ENCODE measurements at regions not wholly inside any gene's neighbourhood (a gene's known extent, or its start where the extent isn't known, plus 50 kb on each side); places are given as distances from the start of the nearest gene placed in this dataset.

DNA sequence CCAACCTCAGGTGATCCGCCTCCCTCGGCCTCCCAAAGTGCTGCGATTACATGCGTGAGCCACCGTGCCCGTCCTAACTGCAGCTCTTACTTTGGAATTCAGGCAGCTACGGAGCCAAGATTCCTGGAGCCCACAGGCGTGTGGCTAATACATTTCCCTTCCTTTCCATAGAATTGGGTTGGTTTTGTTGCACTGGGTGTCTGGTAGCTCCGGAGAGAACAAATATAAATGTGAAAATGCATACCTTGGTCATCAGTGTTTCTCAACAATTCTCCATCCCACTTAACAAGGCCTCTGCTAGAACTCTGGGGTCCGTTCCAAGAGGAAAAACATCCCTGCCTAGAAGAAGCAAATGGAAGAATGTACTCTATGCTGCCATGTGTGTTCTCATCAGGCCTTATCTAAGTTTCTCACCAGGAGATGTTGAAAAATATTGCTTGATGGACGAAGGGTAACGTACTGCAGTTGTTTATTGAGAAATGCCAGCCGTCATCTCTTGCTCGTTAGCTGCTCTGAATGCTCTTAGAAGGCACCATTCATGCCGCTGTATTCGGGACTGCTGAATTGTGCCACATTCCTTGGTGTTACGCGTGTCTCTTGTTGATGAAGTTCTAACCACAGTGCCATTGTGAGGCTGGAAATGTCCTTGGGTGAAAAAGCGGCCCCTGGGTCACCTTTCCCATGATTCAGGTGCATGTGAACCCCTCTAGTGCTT, 50.5 kb upstream of the CD99 start:
- H3K9me1 ChIP-seq (ENCODE audit: control insufficient read depth, extremely low read depth, insufficient read depth, low read length), result no peaks in the 10 kb centered on the region
- H3K4me2 ChIP-seq (ENCODE audit: control insufficient read depth, extremely low read depth, insufficient read depth, low read depth, low read length), result no peak overlapping the region
- H2AFZ ChIP-seq (ENCODE audit: control insufficient read depth, low read length), result no peak overlapping the region
- peaks cover 8 to 18% of the 10 kb centered on the region in 2 experiments for H3K36me3 ChIP-seq (ENCODE audit: control insufficient read depth in 2 of 2, extremely low read depth in 1 of 2, insufficient read depth in 2 of 2, low read length in 2 of 2)
- H3K79me2 ChIP-seq (ENCODE audit: control insufficient read depth, insufficient read depth, low read length), result no peaks in the 10 kb centered on the region
- H3K9me3 ChIP-seq (ENCODE audit: control insufficient read depth, low read depth, low read length), result no peaks in the 10 kb centered on the region
- no peak overlapping the region for H3K9ac ChIP-seq (ENCODE audit: control insufficient read depth, extremely low read depth, insufficient read depth, low read length)
- dilution Hi-C loops (cut with MboI; ENCODE audit: extremely low pct_ligation_motif_present, low sequenced_read_pairs), result no loop called here
- H3K27ac ChIP-seq (ENCODE audit: control insufficient read depth, insufficient read depth, low read length), result no peak overlapping the region
- no peak for DNase-seq (ENCODE audit: low read depth, low spot score)
- no peaks in the 10 kb centered on the region for H3K27me3 ChIP-seq (ENCODE audit: control insufficient read depth, extremely low read depth, insufficient read depth, low read length)
- H4K20me1 ChIP-seq (ENCODE audit: control insufficient read depth, extremely low read depth, insufficient read depth, low read length), result no peaks in the 10 kb centered on the region
- TF ChIP-seq, protein P1, sequence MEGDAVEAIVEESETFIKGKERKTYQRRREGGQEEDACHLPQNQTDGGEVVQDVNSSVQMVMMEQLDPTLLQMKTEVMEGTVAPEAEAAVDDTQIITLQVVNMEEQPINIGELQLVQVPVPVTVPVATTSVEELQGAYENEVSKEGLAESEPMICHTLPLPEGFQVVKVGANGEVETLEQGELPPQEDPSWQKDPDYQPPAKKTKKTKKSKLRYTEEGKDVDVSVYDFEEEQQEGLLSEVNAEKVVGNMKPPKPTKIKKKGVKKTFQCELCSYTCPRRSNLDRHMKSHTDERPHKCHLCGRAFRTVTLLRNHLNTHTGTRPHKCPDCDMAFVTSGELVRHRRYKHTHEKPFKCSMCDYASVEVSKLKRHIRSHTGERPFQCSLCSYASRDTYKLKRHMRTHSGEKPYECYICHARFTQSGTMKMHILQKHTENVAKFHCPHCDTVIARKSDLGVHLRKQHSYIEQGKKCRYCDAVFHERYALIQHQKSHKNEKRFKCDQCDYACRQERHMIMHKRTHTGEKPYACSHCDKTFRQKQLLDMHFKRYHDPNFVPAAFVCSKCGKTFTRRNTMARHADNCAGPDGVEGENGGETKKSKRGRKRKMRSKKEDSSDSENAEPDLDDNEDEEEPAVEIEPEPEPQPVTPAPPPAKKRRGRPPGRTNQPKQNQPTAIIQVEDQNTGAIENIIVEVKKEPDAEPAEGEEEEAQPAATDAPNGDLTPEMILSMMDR (optimal IDR thresholded peaks at IDR 0.05 in 1 of 3, IDR thresholded peaks at IDR 0.05 in 1 of 3, conservative IDR thresholded peaks at IDR 0.05 in 1 of 3; ENCODE audit: extremely low read depth in 1 of 3, insufficient read depth in 2 of 3, low read length in 3 of 3), result no peak
- TF ChIP-seq EZH2 (IDR thresholded peaks at IDR 0.05; ENCODE audit: low read length), result no peak
- H3K4me1 ChIP-seq (ENCODE audit: control insufficient read depth, extremely low read depth, insufficient read depth, low read length), result no peaks in the 10 kb centered on the region
- no peak for FAIRE-seq
- no peak overlapping the region for H3K4me3 ChIP-seq (ENCODE audit: control insufficient read depth in 2 of 3, extremely low read depth in 1 of 3, insufficient read depth in 2 of 3, low read depth in 1 of 3, low read length in 3 of 3)

DNA sequence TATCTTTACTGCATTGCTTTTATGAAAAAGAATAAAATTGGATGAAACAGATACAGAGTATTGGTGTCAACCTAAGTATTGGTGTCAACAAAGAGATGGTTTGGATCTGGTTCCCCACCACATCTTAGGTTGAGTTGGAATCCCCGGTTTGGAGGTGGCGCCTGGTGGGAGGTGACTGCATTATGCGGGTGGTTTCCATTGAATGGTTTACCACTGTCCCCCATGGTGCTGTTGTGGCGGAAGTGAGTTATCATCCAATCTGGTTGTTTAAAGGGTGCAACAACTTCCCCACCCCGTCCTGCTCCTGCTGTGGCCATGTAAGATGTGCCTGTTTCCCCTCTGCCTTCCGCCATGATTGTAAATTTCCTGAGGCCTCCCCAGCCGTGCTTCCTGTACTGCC, 52.8 kb upstream of the CD99 start:
- no peaks in the 10 kb centered on the region for H3K79me2 ChIP-seq (ENCODE audit: control insufficient read depth, insufficient read depth, low read length)
- no peak overlapping the region for H3K27ac ChIP-seq (ENCODE audit: control insufficient read depth, insufficient read depth, low read length)
- no peak for DNase-seq (ENCODE audit: low read depth, low spot score)
- peak; percentile 13 for FAIRE-seq
- dilution Hi-C loops (cut with MboI; ENCODE audit: extremely low pct_ligation_motif_present, low sequenced_read_pairs), result no loop called here
- no peaks in the 10 kb centered on the region for H3K9me3 ChIP-seq (ENCODE audit: control insufficient read depth, low read depth, low read length)
- no peaks in the 10 kb centered on the region for H3K9me1 ChIP-seq (ENCODE audit: control insufficient read depth, extremely low read depth, insufficient read depth, low read length)
- no peak overlapping the region for H3K4me3 ChIP-seq (ENCODE audit: control insufficient read depth in 2 of 3, extremely low read depth in 1 of 3, insufficient read depth in 2 of 3, low read depth in 1 of 3, low read length in 3 of 3)
- no peak overlapping the region for H3K4me2 ChIP-seq (ENCODE audit: control insufficient read depth, extremely low read depth, insufficient read depth, low read depth, low read length)
- H3K27me3 ChIP-seq (ENCODE audit: control insufficient read depth, extremely low read depth, insufficient read depth, low read length), result no peaks in the 10 kb centered on the region
- no peak overlapping the region for H3K9ac ChIP-seq (ENCODE audit: control insufficient read depth, extremely low read depth, insufficient read depth, low read length)
- H3K36me3 ChIP-seq (ENCODE audit: control insufficient read depth in 2 of 2, extremely low read depth in 1 of 2, insufficient read depth in 2 of 2, low read length in 2 of 2), result peaks cover 8 to 16% of the 10 kb centered on the region in 2 experiments
- no peaks in the 10 kb centered on the region for H3K4me1 ChIP-seq (ENCODE audit: control insufficient read depth, extremely low read depth, insufficient read depth, low read length)
- no peak for TF ChIP-seq EZH2 (IDR thresholded peaks at IDR 0.05; ENCODE audit: low read length)
- TF ChIP-seq, protein P1 (optimal IDR thresholded peaks at IDR 0.05 in 1 of 3, IDR thresholded peaks at IDR 0.05 in 1 of 3, conservative IDR thresholded peaks at IDR 0.05 in 1 of 3; ENCODE audit: extremely low read depth in 1 of 3, insufficient read depth in 2 of 3, low read length in 3 of 3), result no peak
- no peaks in the 10 kb centered on the region for H4K20me1 ChIP-seq (ENCODE audit: control insufficient read depth, extremely low read depth, insufficient read depth, low read length)
- H2AFZ ChIP-seq (ENCODE audit: control insufficient read depth, low read length), result no peak overlapping the region

Measured in keratinocyte (primary cell).